ENCODE measurements at regions not wholly inside any gene's neighbourhood (a gene's known extent, or its start where the extent isn't known, plus 50 kb on each side); places are given as distances from the start of the nearest gene placed in this dataset.
"Not testable (repeated sequence)": the region's sequence is repeated elsewhere in the genome, so short reads cannot be mapped to it uniquely, and the experiment has no call there.

DNA sequence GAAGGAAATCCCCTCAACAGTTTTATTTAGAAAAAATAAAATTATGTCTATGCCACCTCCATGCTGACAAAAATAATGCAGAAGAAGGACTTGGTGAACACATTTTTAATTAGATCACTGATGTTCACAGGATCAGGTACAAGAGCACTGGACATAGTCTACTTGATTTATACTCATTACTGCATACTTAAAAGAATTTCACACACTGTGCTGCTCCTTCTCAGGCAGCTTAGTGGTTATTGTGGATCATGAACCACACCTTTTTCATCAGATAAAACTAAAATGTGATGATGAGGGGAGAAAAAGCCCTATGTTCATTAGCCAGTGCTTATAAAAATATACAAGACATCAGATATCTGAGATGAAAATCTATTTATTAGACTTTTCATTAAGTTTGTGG lies 103.3 kb upstream of the DPH5 start:
- no peak for DNase-seq (ENCODE audit: low read depth)
- H3K4me3 ChIP-seq (ENCODE audit: low read length): no peak overlapping the region
- TF ChIP-seq CTCF (conservative IDR thresholded peaks at IDR 0.05; ENCODE audit: low read depth, low read length): no peak

- no peak for DNase-seq (ENCODE audit: low read depth)
- TF ChIP-seq CTCF (conservative IDR thresholded peaks at IDR 0.05; ENCODE audit: low read depth, low read length): no peak
- no peak overlapping the region for H3K4me3 ChIP-seq (ENCODE audit: low read length)
Measured at GRCh38 chr1:101128211-101128727, 102.7 kb upstream of the DPH5 start.

DNA sequence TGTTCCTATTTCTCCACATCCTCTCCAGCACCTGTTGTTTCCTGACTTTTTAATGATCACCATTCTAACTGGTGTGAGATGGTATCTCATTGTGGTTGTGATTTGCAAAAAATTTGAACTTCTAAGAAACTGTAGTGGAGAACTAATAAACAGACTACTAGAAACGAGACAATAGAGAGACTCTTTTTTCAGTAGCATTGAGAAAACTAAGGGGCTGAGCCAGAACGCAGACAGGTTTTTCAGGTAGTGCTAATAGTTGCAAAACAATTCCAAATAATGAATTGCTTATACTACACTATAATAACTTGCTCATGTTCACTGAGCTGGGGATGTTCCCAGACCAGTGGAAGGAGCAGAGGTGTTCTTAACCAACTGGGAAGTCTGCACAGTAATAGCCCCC lies 98.8 kb upstream of the DPH5 start:
- TF ChIP-seq CTCF (conservative IDR thresholded peaks at IDR 0.05; ENCODE audit: low read depth, low read length): no peak
- DNase-seq (ENCODE audit: low read depth): no peak
- no peak overlapping the region for H3K4me3 ChIP-seq (ENCODE audit: low read length)

GRCh38 chr1:101123904-101124303 lies 98.3 kb upstream of the DPH5 start:
- not testable (repeated sequence) for H3K4me3 ChIP-seq (ENCODE audit: low read length); DNase-seq (ENCODE audit: low read depth)

GRCh38 chr1:101122452-101123166 lies 97.0 kb upstream of the DPH5 start:
- DNase-seq (ENCODE audit: low read depth): no peak

GRCh38 chr1:101121975-101122374 lies 96.4 kb upstream of the DPH5 start:
- DNase-seq (ENCODE audit: low read depth): no peak
- H3K4me3 ChIP-seq (ENCODE audit: low read length): no peak overlapping the region
- no peak for TF ChIP-seq CTCF (conservative IDR thresholded peaks at IDR 0.05; ENCODE audit: low read depth, low read length)

More at GRCh38 chr1:101122452-101123166, 97.0 kb upstream of the DPH5 start:
- no peak overlapping the region for H3K4me3 ChIP-seq (ENCODE audit: low read length)
- TF ChIP-seq CTCF (conservative IDR thresholded peaks at IDR 0.05; ENCODE audit: low read depth, low read length): no peak

GRCh38 chr1:101121504-101121903 lies 95.9 kb upstream of the DPH5 start:
- TF ChIP-seq CTCF (conservative IDR thresholded peaks at IDR 0.05; ENCODE audit: low read depth, low read length): no peak
- H3K4me3 ChIP-seq (ENCODE audit: low read length): no peak overlapping the region
- no peak for DNase-seq (ENCODE audit: low read depth)

All from retinal pigment epithelial cell (primary cell).